ENCODE measurements at regions not wholly inside any gene's neighbourhood (a gene's known extent, or its start where the extent isn't known, plus 50 kb on each side); places are given as distances from the start of the nearest gene placed in this dataset.

- no peak for TF ChIP-seq CTCF (conservative IDR thresholded peaks at IDR 0.05; ENCODE audit: low read depth in 2 of 2)
- TF ChIP-seq, protein P1, sequence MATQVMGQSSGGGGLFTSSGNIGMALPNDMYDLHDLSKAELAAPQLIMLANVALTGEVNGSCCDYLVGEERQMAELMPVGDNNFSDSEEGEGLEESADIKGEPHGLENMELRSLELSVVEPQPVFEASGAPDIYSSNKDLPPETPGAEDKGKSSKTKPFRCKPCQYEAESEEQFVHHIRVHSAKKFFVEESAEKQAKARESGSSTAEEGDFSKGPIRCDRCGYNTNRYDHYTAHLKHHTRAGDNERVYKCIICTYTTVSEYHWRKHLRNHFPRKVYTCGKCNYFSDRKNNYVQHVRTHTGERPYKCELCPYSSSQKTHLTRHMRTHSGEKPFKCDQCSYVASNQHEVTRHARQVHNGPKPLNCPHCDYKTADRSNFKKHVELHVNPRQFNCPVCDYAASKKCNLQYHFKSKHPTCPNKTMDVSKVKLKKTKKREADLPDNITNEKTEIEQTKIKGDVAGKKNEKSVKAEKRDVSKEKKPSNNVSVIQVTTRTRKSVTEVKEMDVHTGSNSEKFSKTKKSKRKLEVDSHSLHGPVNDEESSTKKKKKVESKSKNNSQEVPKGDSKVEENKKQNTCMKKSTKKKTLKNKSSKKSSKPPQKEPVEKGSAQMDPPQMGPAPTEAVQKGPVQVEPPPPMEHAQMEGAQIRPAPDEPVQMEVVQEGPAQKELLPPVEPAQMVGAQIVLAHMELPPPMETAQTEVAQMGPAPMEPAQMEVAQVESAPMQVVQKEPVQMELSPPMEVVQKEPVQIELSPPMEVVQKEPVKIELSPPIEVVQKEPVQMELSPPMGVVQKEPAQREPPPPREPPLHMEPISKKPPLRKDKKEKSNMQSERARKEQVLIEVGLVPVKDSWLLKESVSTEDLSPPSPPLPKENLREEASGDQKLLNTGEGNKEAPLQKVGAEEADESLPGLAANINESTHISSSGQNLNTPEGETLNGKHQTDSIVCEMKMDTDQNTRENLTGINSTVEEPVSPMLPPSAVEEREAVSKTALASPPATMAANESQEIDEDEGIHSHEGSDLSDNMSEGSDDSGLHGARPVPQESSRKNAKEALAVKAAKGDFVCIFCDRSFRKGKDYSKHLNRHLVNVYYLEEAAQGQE (IDR thresholded peaks at IDR 0.05; ENCODE audit: unreplicated experiment) = no peak
- no peak for TF ChIP-seq POLR2AphosphoS5 (IDR thresholded peaks at IDR 0.05; ENCODE audit: low read depth)
- TF ChIP-seq EZH2 (IDR thresholded peaks at IDR 0.05; ENCODE audit: low read depth, unreplicated experiment) = no peak
- no peak for TF ChIP-seq JUNB (IDR thresholded peaks at IDR 0.05; ENCODE audit: unreplicated experiment)
- no peak for TF ChIP-seq CREB1 (CRISPR knock-in tag; IDR thresholded peaks at IDR 0.05; ENCODE audit: low read depth)
- no peak for TF ChIP-seq EZH2phosphoT487 (IDR thresholded peaks at IDR 0.05; ENCODE audit: unreplicated experiment)
Measured at GRCh38 chr18:37930640-37931039, 365.0 kb upstream of the CELF4 start.

All from GM23338 (cell line).